Ascending aorta (tissue), 2 donors: ENCODE measurements at regions not wholly inside any gene's neighbourhood (a gene's known extent, or its start where the extent isn't known, plus 50 kb on each side); places are given as distances from the start of the nearest gene placed in this dataset.
"Not testable (repeated sequence)": the region's sequence is repeated elsewhere in the genome, so short reads cannot be mapped to it uniquely, and the experiment has no call there.

Source experiments
- DNase-seq, 2 donors: peaks; one replicate each; pipeline ENCODE4 v3.0.0-alpha.2; 2019; ENCODE audit warnings: low spot score in 2 of 2
- H3K27ac ChIP-seq, 2 donors: fragments of 200-600 bp; sonication (generic); one replicate each; pipeline ENCODE4 v1.5.1; 2016 to 2017; ENCODE audit warnings: mild to moderate bottlenecking in 1 of 2
- H3K27me3 ChIP-seq: fragments of 200-600 bp; sonication (generic); one replicate; pipeline ENCODE4 v1.5.1; 2017
- H3K36me3 ChIP-seq, 2 donors: fragments of 200-600 bp; sonication (generic); one replicate each; pipeline ENCODE4 v1.5.1; 2016
- H3K4me1 ChIP-seq, 2 donors: fragments of 200-600 bp; sonication (generic); one replicate each; pipeline ENCODE4 v1.5.1; 2016 to 2017; ENCODE audit warnings: mild to moderate bottlenecking in 1 of 2
- H3K4me3 ChIP-seq, 2 donors: fragments of 200-600 bp; sonication (generic); one replicate each; pipeline ENCODE4 v1.5.1; 2016 to 2017; ENCODE audit warnings: mild to moderate bottlenecking in 1 of 2
- H3K9me3 ChIP-seq, 2 donors: fragments of 200-600 bp; sonication (generic); one replicate each; pipeline ENCODE4 v1.5.1; 2016
- intact Hi-C: fragments of 100-400 bp; cut with DNase I; formaldehyde crosslinking; loops from one replicate; pipeline ENCODE4 v1.15.1; 2023
- TF ChIP-seq, protein P1 (sequence below), 3 experiments: fragments of 200-600 bp in 2 of 3; fragments of 450-650 bp in 1 of 3; sonication (generic) in 2 of 3; IDR thresholded peaks; one replicate each; pipeline ENCODE4 v1.5.1; 2016 to 2019; ENCODE audit warnings: antibody characterized with exemption in 3 of 3, mild to moderate bottlenecking in 1 of 3, moderate library complexity in 1 of 3

DNA sequence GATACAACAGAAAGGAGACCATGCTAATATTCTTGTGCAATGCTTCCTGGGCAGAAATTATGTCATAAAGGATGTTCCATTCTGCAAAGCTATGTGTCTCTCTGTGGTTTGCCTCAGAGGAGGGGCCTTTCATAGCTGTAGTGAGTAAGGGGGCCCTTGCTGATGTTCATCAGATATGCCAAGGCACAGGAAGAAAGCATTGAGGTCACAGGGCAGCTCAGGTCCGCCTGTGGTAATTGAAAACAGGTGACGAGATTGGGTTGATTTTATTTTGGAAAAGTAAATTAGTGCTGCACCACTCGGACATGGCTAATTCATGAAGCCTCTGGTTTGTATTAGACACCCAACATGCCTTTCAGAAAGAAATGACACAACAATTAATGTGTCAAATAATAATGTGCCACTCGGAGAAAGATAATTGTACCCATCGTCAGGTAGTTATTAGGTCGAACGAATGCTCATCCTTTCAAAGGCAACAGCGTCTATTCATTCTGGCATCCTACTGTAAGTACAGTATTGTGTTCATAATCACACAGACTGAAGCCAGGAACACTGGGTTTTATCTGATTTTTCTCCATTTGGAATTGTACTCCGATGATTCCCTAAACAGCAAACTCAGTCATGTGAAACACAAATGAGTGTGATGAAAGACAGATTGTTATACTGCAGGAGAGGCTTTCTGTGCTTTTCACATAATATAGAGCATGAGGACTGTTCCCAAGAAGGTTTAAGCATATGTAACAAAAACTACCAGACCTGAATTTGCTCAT, 421.6 kb upstream of the KLF12 start:
- Histone ChIP-seq H3K36me3 (no peaks in the 10 kb centered on the region), H3K4me3 (no peak overlapping the region), H3K4me1 (no peaks in the 10 kb centered on the region), H3K27ac (no peak overlapping the region), H3K9me3 (no peaks in the 10 kb centered on the region), H3K27me3 (no peaks in the 10 kb centered on the region)
- TF ChIP-seq, protein P1, sequence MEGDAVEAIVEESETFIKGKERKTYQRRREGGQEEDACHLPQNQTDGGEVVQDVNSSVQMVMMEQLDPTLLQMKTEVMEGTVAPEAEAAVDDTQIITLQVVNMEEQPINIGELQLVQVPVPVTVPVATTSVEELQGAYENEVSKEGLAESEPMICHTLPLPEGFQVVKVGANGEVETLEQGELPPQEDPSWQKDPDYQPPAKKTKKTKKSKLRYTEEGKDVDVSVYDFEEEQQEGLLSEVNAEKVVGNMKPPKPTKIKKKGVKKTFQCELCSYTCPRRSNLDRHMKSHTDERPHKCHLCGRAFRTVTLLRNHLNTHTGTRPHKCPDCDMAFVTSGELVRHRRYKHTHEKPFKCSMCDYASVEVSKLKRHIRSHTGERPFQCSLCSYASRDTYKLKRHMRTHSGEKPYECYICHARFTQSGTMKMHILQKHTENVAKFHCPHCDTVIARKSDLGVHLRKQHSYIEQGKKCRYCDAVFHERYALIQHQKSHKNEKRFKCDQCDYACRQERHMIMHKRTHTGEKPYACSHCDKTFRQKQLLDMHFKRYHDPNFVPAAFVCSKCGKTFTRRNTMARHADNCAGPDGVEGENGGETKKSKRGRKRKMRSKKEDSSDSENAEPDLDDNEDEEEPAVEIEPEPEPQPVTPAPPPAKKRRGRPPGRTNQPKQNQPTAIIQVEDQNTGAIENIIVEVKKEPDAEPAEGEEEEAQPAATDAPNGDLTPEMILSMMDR (IDR thresholded peaks at IDR 0.05): no peak
- intact Hi-C loops: no loop called here
- no peak for DNase-seq

DNA sequence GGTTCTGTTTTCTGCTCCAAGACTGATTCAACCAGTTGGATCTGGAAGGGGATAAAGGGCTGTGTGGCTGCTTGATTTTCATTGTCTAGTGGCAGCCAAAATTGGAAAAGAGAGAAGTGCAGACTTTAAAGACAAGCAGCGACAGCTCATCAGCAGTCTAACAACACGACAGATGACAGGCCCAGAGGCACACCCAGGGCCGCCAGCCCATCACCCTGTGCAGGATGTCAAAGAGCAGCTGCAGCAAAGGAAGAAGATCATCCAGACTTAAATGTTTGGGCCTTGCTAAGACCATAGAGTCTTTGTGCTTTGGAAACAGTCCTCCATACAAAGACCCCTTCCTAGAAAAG, 421.0 kb upstream of the KLF12 start:
- no peak for DNase-seq
- no peak overlapping the region for H3K27ac ChIP-seq
- H3K4me3 ChIP-seq: no peak overlapping the region
- intact Hi-C loops: no loop called here
- H3K36me3 ChIP-seq: no peaks in the 10 kb centered on the region
- no peaks in the 10 kb centered on the region for H3K27me3 ChIP-seq
- H3K4me1 ChIP-seq: no peaks in the 10 kb centered on the region
- TF ChIP-seq, protein P1 (IDR thresholded peaks at IDR 0.05): no peak
- no peaks in the 10 kb centered on the region for H3K9me3 ChIP-seq

DNA sequence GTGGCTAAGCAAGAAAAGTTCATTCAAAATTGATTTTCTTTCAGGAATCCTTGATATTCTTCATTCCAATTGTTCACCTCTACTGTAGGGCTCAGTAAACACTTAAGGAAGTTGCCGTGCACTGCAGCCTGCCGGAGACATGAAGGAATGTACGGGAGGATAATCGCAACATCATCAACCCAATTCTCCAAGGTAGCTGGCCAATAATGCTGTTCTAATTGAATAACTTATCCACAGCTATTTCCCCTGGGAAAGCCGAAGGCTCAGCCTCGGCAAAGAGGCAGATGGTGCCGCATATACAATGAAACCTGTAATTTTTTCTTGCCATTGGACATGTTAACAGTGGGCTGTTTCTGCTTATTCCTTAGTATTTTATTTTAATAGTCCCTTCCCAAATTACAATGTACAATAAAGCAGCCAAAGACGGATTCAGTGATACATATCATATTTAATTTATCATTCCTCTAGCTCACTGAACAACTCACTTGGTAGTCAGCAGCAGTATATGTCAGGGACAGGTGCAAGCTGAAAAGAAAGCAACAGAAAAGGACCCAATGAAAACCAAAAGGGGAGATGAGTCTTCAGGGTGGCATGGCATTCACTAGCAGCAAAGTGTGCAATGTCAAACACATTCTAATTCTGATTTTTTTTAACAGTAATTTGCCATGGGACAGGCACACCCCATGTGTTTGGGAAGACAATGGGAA, 420.5 kb upstream of the KLF12 start:
- Histone ChIP-seq H3K27ac (no peak overlapping the region), H3K27me3 (no peaks in the 10 kb centered on the region), H3K36me3 (no peaks in the 10 kb centered on the region), H3K9me3 (no peaks in the 10 kb centered on the region), H3K4me3 (no peak overlapping the region), H3K4me1 (no peaks in the 10 kb centered on the region)
- TF ChIP-seq, protein P1 (IDR thresholded peaks at IDR 0.05): no peak
- DNase-seq: no peak
- intact Hi-C loops: no loop called here

DNA sequence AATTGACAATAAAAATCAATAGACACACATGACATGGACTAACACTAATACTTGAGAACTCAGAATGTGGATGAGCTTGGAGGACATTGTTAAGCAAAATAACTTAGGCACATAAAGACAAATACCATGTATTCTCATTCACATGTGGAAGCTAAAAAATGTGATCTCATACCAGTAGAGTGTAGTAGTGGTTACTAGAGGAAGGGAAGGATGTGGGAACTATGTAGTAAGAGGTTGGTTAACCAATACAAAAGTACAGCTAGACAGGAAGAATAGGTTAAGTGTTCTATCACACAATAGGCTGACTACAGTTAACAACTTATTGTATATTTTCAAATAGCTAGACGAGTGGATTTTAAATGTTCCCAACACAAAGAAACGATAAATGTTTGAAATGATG, 415.8 kb upstream of the KLF12 start:
- Histone ChIP-seq H3K36me3 (no peaks in the 10 kb centered on the region), H3K4me3 (no peak overlapping the region), H3K4me1 (no peaks in the 10 kb centered on the region), H3K27me3 (no peaks in the 10 kb centered on the region), H3K9me3 (no peaks in the 10 kb centered on the region), H3K27ac (no peak overlapping the region)
- no peak for DNase-seq
- TF ChIP-seq, protein P1 (IDR thresholded peaks at IDR 0.05): no peak
- intact Hi-C loops: no loop called here

DNA sequence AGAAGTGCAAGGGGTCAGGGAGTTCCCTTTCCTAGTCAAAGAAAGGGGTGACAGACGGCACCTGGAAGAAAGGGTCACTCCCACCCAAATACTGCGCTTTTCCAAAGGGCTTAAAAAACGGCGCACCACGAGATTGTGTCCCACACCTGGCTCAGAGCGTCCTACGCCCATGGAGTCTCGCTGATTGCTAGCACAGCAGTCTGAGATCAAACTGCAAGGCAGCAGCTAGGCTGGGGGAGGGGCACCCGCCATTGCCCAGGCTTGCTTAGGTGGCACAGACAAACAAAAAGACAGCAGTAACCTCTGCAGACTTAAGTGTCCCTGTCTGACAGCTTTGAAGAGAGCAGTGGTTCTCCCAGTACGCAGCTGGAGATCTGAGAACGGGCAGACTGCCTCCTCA, 402.4 kb upstream of the KLF12 start:
- H3K36me3 ChIP-seq, intact Hi-C loops, H3K4me1 ChIP-seq, H3K9me3 ChIP-seq, DNase-seq, H3K27me3 ChIP-seq, H3K4me3 ChIP-seq, H3K27ac ChIP-seq: not testable (repeated sequence)

DNA sequence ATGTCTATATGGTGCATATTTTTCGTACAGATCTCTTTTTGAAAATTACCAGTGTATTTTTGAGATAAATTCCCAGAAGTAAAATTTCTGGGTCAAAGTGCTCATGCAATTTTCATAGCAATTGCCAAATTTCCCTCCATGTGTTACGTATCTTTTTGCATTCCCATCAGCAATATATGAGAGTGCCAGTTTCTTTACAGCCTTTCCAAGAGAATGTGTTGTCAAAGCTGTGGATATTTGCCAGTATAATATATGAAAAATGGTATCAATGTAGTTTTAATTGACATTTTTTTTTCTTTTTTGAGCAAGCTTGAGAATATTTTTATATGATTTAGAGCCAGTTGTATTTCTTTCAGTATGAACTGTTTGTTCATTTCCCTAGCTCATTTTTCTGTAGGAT, 399.0 kb upstream of the KLF12 start:
- TF ChIP-seq, protein P1 (IDR thresholded peaks at IDR 0.05): no peak
- no peaks in the 10 kb centered on the region for H3K9me3 ChIP-seq
- intact Hi-C loops: no loop called here
- no peak for DNase-seq
- no peak overlapping the region for H3K27ac ChIP-seq
- H3K36me3 ChIP-seq: no peaks in the 10 kb centered on the region
- H3K27me3 ChIP-seq: no peaks in the 10 kb centered on the region
- H3K4me1 ChIP-seq: no peaks in the 10 kb centered on the region
- H3K4me3 ChIP-seq: no peak overlapping the region
